Astrocyte of the spinal cord (primary cell): ENCODE measurements at regions not wholly inside any gene's neighbourhood (a gene's known extent, or its start where the extent isn't known, plus 50 kb on each side); places are given as distances from the start of the nearest gene placed in this dataset.
A peak's percentile ranks its signal among the peaks of the same experiment; 100 is the strongest.

Experiments
- DNase-seq: peaks from one replicate; pipeline ENCODE4 v3.0.0; 2011; ENCODE audit warnings: low read depth, low spot score
- H3K4me3 ChIP-seq: 2 replicates; pipeline ENCODE4 v1.5.1; 2011; ENCODE audit warnings: low read depth, mild to moderate bottlenecking, low read length, moderate library complexity
- in situ Hi-C: cut with HindIII; loops from 2 replicates; pipeline ENCODE4 v1.10.0; 2017; ENCODE audit warnings: low sequenced_read_pairs
- TF ChIP-seq, protein P1 (sequence below): IDR thresholded peaks from 2 replicates; pipeline ENCODE4 v1.5.1; 2012; ENCODE audit warnings: low read depth, mild to moderate bottlenecking, low read length, inconsistent platforms

- no peak for DNase-seq
- H3K4me3 ChIP-seq = no peak overlapping the region
- in situ Hi-C loops = no loop called here
- TF ChIP-seq, protein P1, sequence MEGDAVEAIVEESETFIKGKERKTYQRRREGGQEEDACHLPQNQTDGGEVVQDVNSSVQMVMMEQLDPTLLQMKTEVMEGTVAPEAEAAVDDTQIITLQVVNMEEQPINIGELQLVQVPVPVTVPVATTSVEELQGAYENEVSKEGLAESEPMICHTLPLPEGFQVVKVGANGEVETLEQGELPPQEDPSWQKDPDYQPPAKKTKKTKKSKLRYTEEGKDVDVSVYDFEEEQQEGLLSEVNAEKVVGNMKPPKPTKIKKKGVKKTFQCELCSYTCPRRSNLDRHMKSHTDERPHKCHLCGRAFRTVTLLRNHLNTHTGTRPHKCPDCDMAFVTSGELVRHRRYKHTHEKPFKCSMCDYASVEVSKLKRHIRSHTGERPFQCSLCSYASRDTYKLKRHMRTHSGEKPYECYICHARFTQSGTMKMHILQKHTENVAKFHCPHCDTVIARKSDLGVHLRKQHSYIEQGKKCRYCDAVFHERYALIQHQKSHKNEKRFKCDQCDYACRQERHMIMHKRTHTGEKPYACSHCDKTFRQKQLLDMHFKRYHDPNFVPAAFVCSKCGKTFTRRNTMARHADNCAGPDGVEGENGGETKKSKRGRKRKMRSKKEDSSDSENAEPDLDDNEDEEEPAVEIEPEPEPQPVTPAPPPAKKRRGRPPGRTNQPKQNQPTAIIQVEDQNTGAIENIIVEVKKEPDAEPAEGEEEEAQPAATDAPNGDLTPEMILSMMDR = no peak
These were observed 332.6 kb upstream of the KLF6 start for GRCh38 chr10:4117604-4118003.

- H3K4me3 ChIP-seq = no peak overlapping the region
- peak; percentile 67 for DNase-seq
- TF ChIP-seq, protein P1 = no peak
- in situ Hi-C loops = no loop called here
These were observed 326.6 kb upstream of the KLF6 start for GRCh38 chr10:4111643-4112042.

GRCh38 chr10:4109469-4109868 is 324.5 kb upstream of the KLF6 start:
- peak; percentile 45 for DNase-seq
- TF ChIP-seq, protein P1 = no peak
- in situ Hi-C loops = no loop called here

GRCh38 chr10:4108693-4109092 is 323.7 kb upstream of the KLF6 start:
- no peak overlapping the region for H3K4me3 ChIP-seq
- TF ChIP-seq, protein P1 = no peak
- no peak for DNase-seq
- in situ Hi-C loops = no loop called here

More at GRCh38 chr10:4109469-4109868, 324.5 kb upstream of the KLF6 start:
- H3K4me3 ChIP-seq = no peak overlapping the region

GRCh38 chr10:4107285-4107851 is 322.4 kb upstream of the KLF6 start:
- in situ Hi-C loops = no loop called here
- DNase-seq = no peak
- TF ChIP-seq, protein P1 = no peak
- no peak overlapping the region for H3K4me3 ChIP-seq

DNA sequence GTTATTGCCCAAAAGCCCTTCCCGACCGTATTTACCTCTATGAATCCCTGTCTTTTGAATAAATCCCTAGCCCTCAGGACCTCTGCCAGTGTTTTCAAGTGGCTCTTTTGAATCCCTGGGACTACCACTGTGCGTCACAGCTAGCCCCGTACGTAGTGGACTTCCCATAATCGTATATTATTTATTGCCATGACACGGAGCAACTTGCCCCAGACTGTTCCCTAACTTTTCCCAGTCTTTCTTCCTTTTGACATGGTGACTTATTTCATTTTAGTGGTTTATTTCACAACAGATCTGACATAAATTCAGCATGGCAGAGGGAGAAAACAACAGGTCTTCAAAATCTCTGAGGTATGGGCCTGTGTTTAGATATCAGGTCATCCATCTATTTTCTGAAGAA is 318.6 kb upstream of the KLF6 start:
- in situ Hi-C loops = no loop called here
- DNase-seq = no peak
- no peak overlapping the region for H3K4me3 ChIP-seq
- TF ChIP-seq, protein P1 = no peak

DNA sequence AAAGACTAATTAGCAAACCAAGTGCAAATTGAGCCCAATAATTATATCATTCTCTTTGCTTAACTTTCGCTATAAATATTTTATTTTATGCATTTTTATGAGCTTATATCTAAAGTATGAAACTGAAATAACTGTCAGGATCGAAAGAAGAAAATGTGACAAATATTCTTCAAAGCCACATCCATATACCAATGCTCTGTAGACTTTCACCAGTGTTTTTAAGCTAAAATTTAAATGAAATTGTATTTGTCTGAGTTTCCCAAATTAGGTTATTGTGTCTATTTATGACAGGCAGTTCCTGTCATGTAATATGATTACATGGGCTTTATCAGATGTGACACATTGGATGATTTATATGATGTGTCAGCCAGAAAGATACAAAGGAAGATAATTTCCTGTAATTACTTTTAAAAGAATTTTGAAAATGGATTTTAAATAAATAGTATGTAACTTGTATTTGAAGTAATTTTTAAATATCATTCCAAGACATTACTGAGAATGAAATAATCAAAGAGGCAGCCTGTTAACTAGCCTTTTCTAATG is 317.9 kb upstream of the KLF6 start:
- H3K4me3 ChIP-seq = no peak overlapping the region
- no peak for DNase-seq
- TF ChIP-seq, protein P1 = no peak
- in situ Hi-C loops = no loop called here
